HG03558 (cell line): ENCODE measurements at regions not wholly inside any gene's neighbourhood (a gene's known extent, or its start where the extent isn't known, plus 50 kb on each side); places are given as distances from the start of the nearest gene placed in this dataset.
A peak's percentile ranks its signal among the peaks of the same experiment; 100 is the strongest.

ENCODE experiments used
- ATAC-seq: cut with Tn5 transposase; IDR thresholded peaks from one replicate; pipeline ENCODE4 v1.9.1; 2021; ENCODE audit warnings: moderate number of reproducible peaks; ENCODE audit not compliant: unreplicated experiment; ENCODE audit errors: extremely low read depth

- ATAC-seq = no peak
Measured at GRCh38 chr12:67425394-67425793, 156.2 kb downstream of the CAND1 start.

- no peak for ATAC-seq
Measured at GRCh38 chr12:67426067-67426466, 156.9 kb downstream of the CAND1 start.

DNA sequence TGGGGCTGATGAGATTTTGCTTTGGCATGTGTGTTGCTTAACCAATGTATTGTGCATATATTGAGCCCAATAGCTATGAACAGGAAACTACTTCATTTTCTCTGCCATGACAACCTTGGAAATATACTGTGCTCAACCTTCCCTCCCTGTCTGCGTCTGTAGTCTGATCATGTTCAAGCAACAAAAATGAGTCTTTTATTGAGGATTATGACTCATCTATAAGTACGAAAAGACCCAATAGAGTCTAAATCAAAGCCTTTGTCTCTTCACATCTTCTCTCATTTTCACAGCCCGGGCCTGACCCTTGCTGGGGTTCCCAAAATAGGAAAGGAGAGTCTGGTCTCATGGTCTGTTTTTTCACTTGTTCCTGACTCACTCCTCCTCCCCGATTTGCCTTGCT, 158.2 kb downstream of the CAND1 start:
- no peak for ATAC-seq

DNA sequence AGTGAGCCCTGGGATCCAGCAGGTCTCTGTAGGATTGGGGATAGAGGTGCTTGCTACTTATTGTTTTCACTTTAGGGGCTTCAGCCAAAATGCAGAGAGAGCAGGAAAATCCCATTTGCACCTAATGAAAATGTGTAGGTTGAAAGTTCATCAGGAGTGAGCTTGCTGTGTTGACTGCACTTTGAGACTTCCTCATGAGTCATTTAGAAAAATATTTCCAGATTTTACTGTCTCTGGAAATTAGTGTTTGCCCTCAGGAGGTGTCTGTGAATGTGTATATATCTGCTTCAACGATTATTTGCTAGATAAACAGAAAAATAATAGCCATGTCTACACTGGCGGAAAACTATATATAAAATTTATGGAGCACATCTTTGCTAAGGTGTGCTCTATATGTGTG, 159.3 kb downstream of the CAND1 start:
- no peak for ATAC-seq

- ATAC-seq = no peak
Measured at GRCh38 chr12:67430708-67431335, 161.7 kb downstream of the CAND1 start.

DNA sequence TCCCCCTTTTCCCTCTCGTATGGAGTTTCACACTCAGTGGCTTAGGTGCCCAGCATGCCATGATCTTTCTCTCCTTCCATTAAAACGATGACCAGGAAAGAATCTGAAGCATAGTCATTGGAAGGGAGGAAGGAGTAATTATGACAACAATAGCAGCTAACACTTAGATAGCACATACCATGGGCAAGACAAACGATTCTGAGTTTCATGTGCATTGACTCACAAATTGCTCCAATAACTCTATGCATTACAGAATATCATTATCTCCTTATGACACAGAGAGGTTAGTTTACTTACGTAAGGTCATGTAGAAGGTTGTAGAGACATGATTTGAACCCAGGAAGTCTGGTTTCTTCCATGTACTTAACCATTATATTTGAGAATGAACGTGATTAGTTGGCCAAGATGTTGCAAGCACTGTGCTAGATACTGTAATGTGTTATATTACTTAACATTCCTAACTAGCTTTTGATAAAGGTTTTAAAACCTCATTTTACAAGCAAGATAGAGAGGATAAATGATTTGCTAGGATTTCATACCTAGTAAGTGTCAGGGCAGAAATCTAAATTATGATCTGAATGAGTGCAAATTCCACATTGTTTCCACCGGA, 162.4 kb downstream of the CAND1 start:
- ATAC-seq = no peak

- ATAC-seq = peak; percentile 79
Measured at GRCh38 chr12:67433385-67434175, 164.4 kb downstream of the CAND1 start.

GRCh38 chr12:67434671-67435370, 165.7 kb downstream of the CAND1 start:
- no peak for ATAC-seq

DNA sequence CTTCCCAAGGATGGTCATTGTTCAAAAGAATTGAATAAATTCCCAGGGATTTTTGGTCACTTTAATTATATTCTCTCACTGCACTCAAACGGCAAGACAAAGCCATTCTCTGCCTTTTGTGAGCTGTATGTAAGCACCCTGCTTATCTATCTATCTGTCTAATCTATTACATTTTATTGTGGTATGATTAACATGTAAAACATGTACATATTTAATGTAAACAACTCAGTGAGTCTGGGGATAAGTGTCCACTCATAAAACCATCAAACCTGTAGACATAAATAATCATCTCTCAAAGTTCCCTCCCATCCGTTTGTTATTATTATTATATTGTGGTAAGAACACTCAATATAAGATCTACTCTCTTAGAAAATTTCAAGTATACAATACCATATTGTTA, 167.1 kb downstream of the CAND1 start:
- no peak for ATAC-seq

GRCh38 chr12:67437011-67437410, 167.9 kb downstream of the CAND1 start:
- no peak for ATAC-seq

- no peak for ATAC-seq
Measured at GRCh38 chr12:67439611-67440010, 170.5 kb downstream of the CAND1 start.

GRCh38 chr12:67441736-67442346, 172.7 kb downstream of the CAND1 start:
- ATAC-seq = no peak

DNA sequence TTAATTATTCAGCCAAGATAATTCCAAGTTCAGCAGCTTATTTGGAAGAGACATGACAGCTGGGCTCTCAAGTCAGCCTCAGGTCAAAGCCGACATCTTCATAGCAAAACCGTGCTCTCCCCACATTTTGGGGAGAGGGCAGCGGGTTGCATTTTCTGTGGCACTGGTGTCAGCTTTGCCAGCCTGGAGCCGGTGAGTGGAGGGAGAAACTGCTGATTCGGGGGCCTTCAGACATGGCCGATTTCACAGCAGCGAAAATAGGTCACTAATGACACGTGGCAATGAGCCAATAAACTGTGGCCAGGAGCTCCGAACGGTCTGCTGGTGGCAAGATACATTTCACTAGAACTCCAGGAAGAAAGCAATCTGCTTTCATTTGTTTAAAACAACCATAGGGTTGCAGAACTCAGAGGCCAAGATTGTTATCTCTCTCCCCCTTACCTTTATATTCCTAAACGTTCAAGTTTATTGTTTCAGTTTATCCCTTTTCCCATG, 173.2 kb downstream of the CAND1 start:
- ATAC-seq = no peak

GRCh38 chr12:67442896-67443295, 173.7 kb downstream of the CAND1 start:
- no peak for ATAC-seq

DNA sequence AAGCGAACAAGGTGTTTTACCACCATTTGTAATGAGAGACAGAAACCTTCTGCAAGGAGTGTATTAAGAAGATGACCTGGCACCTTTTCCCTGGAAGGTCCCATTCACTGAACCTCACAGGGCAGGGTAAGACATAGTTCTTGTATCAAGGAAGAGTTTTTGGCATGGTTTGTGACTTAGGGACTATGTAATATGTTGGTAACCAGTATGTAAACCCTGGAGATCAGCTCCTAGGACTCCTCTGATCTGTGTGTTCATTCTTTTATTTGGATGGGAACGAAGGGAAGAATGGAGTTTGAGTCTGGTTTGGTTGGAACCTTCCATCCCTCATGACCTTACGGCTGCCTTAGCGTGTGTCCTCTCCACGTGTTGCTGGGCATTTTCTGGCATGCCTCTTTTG, 175.4 kb downstream of the CAND1 start:
- ATAC-seq = no peak

DNA sequence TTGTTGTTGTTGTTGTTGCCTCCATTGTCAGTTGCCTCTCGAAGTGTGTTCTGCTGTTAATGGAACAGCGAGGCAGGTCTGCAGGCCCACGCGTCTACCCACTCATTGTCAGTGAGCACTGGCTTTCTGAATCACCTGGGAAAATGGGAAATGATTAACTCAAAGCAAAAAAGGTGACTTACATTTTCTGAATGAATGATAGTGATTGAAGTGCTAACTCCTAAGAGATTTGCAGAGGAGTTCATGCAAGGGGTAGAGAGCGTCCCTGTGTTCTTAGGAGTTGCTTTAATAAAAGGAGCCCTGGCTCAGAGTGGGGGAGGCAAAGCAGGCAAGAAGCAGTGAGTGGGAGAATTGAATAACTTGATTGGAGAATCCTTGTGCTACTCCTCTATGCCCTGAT, 177.6 kb downstream of the CAND1 start:
- ATAC-seq = no peak

DNA sequence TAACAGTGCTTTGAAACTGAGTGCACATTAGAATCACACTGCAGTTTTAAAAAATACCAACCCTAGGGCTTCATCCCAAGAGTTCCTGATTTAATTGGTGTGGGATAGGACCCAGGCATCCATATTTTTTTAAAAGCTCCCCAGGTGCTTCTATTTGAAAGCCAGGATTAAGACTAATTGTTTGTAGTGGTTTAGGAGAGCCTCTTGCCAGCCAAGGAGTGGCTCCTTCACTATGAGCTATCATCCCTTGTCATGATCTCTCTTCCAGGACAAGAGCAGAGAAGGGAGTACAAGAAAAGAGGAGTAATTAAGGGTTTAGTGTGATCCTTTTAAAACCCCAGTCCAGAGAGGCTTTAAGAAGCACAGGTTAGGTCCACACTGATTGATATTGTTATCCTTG, 178.0 kb downstream of the CAND1 start:
- no peak for ATAC-seq

GRCh38 chr12:67449591-67450052, 180.5 kb downstream of the CAND1 start:
- peak; percentile 71 for ATAC-seq

- no peak for ATAC-seq
Measured at GRCh38 chr12:67450441-67450840, 181.3 kb downstream of the CAND1 start.

DNA sequence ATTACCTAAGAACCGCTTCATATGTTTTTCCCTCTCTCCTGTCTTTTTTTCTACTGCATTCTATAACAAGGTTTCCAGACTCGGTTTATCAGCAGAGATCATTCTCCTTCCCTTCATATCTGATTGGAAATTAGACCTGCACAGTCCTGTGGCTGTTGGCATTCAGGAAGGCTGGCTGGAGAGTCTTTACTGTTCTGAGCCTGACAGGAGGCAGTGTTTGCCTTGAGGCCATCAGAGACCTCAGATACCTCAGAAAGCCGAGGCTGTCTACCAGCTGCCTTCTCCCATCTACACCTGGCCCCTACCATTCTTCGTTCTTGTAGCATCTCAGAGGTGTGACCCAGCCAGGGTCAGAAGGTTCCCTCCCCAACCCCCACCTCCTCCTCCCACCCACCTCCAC, 182.0 kb downstream of the CAND1 start:
- no peak for ATAC-seq
